ENCODE measurements at regions not wholly inside any gene's neighbourhood (a gene's known extent, or its start where the extent isn't known, plus 50 kb on each side); places are given as distances from the start of the nearest gene placed in this dataset.

GRCh38 chr1:238900334-238900865, 486.0 kb upstream of the CHRM3 start:
- Histone ChIP-seq H3K36me3 (ENCODE audit: control insufficient read depth, insufficient read depth, low read length) (no peaks in the 10 kb centered on the region), H3K27me3 (ENCODE audit: control insufficient read depth, insufficient read depth, low read length) (no peaks in the 10 kb centered on the region), H3K4me3 (ENCODE audit: low read depth, low read length) (no peak overlapping the region)
- ChIA-PET POLR2A (no interaction called here), CTCF (no interaction called here)
- DNase-seq (ENCODE audit: low read depth), result no peak
- no peak for TF ChIP-seq CTCF (IDR thresholded peaks at IDR 0.05; ENCODE audit: insufficient read depth, low read depth, low read length)

GRCh38 chr1:238898856-238899255, 487.5 kb upstream of the CHRM3 start:
- Histone ChIP-seq H3K4me3 (ENCODE audit: low read depth, low read length) (no peak overlapping the region), H3K27me3 (ENCODE audit: control insufficient read depth, insufficient read depth, low read length) (no peaks in the 10 kb centered on the region), H3K36me3 (ENCODE audit: control insufficient read depth, insufficient read depth, low read length) (no peaks in the 10 kb centered on the region)
- no peak for DNase-seq (ENCODE audit: low read depth)
- ChIA-PET POLR2A (no interaction called here), CTCF (no interaction called here)
- TF ChIP-seq CTCF (IDR thresholded peaks at IDR 0.05; ENCODE audit: insufficient read depth, low read depth, low read length), result no peak

GRCh38 chr1:238895911-238896310, 490.5 kb upstream of the CHRM3 start:
- H3K36me3 ChIP-seq (ENCODE audit: control insufficient read depth, insufficient read depth, low read length), result no peaks in the 10 kb centered on the region
- H3K4me3 ChIP-seq (ENCODE audit: low read depth, low read length), result no peak overlapping the region
- DNase-seq (ENCODE audit: low read depth), result no peak
- TF ChIP-seq CTCF (IDR thresholded peaks at IDR 0.05; ENCODE audit: insufficient read depth, low read depth, low read length), result no peak
- ChIA-PET POLR2A (no interaction called here), CTCF (no interaction called here)
- H3K27me3 ChIP-seq (ENCODE audit: control insufficient read depth, insufficient read depth, low read length), result no peaks in the 10 kb centered on the region

- no peak overlapping the region for H3K4me3 ChIP-seq (ENCODE audit: low read depth, low read length)
- POLR2A ChIA-PET, result no interaction called here
- CTCF ChIA-PET, result no interaction called here
- no peaks in the 10 kb centered on the region for H3K27me3 ChIP-seq (ENCODE audit: control insufficient read depth, insufficient read depth, low read length)
- H3K36me3 ChIP-seq (ENCODE audit: control insufficient read depth, insufficient read depth, low read length), result no peaks in the 10 kb centered on the region
- DNase-seq (ENCODE audit: low read depth), result no peak
- no peak for TF ChIP-seq CTCF (IDR thresholded peaks at IDR 0.05; ENCODE audit: insufficient read depth, low read depth, low read length)
Measured at GRCh38 chr1:238892612-238893011, 493.8 kb upstream of the CHRM3 start.

GRCh38 chr1:238861342-238862066, 524.9 kb upstream of the CHRM3 start:
- no peaks in the 10 kb centered on the region for H3K27me3 ChIP-seq (ENCODE audit: control insufficient read depth, insufficient read depth, low read length)
- no peaks in the 10 kb centered on the region for H3K36me3 ChIP-seq (ENCODE audit: control insufficient read depth, insufficient read depth, low read length)
- H3K4me3 ChIP-seq (ENCODE audit: low read depth, low read length), result no peak overlapping the region
- POLR2A ChIA-PET, result no interaction called here
- no peak for TF ChIP-seq CTCF (IDR thresholded peaks at IDR 0.05; ENCODE audit: insufficient read depth, low read depth, low read length)
- DNase-seq (ENCODE audit: low read depth), result no peak
- CTCF ChIA-PET, result no interaction called here

All from BJ (cell line).